ENCODE measurements at regions not wholly inside any gene's neighbourhood (a gene's known extent, or its start where the extent isn't known, plus 50 kb on each side); places are given as distances from the start of the nearest gene placed in this dataset.
"Not testable (repeated sequence)": the region's sequence is repeated elsewhere in the genome, so short reads cannot be mapped to it uniquely, and the experiment has no call there.

GRCh38 chr2:210730672-210731071, 174.3 kb downstream of the CPS1 start:
- Histone ChIP-seq H3K36me3 (no peaks in the 10 kb centered on the region), H3K27ac (no peak overlapping the region), H3K4me3 (no peak overlapping the region), H3K4me1 (peaks cover 7% of the 10 kb centered on the region), H3K9me3 (replicated peaks) (no peaks in the 10 kb centered on the region), H3K27me3 (no peaks in the 10 kb centered on the region)
- no peak for DNase-seq

- H3K9me3 ChIP-seq (replicated peaks); H3K27me3 ChIP-seq; H3K36me3 ChIP-seq; H3K4me3 ChIP-seq: not testable (repeated sequence)
- DNase-seq: peak; percentile 80
- H3K27ac ChIP-seq: peak overlapping the region; percentile 50
- H3K4me1 ChIP-seq: peaks cover 28% of the 10 kb centered on the region
These were observed 190.4 kb downstream of the CPS1 start for GRCh38 chr2:210746826-210747225.

GRCh38 chr2:210752532-210752931, 196.1 kb downstream of the CPS1 start:
- Histone ChIP-seq H3K9me3 (replicated peaks) (no peaks in the 10 kb centered on the region), H3K4me3 (no peak overlapping the region), H3K27me3 (no peaks in the 10 kb centered on the region), H3K4me1 (no peaks in the 10 kb centered on the region; the same call in 1 of the 2 replicates), H3K27ac (no peak overlapping the region), H3K36me3 (no peaks in the 10 kb centered on the region)
- DNase-seq: no peak

- Histone ChIP-seq H3K9me3 (replicated peaks) (no peaks in the 10 kb centered on the region), H3K27ac (no peak overlapping the region), H3K4me1 (no peaks in the 10 kb centered on the region), H3K36me3 (no peaks in the 10 kb centered on the region), H3K4me3 (no peak overlapping the region), H3K27me3 (no peaks in the 10 kb centered on the region)
- no peak for DNase-seq
These were observed 197.0 kb downstream of the CPS1 start for GRCh38 chr2:210753386-210753785.

- H3K27ac ChIP-seq: no peak overlapping the region
- H3K4me1 ChIP-seq: no peaks in the 10 kb centered on the region
- DNase-seq: no peak
- H3K4me3 ChIP-seq: no peak overlapping the region
- no peaks in the 10 kb centered on the region for H3K9me3 ChIP-seq (replicated peaks)
- H3K36me3 ChIP-seq: no peaks in the 10 kb centered on the region
- H3K27me3 ChIP-seq: no peaks in the 10 kb centered on the region
These were observed 200.5 kb downstream of the CPS1 start for GRCh38 chr2:210756855-210757254.

- Histone ChIP-seq H3K4me1 (peaks cover 9% of the 10 kb centered on the region; the same call in 1 of the 2 replicates), H3K27me3 (no peaks in the 10 kb centered on the region), H3K36me3 (no peaks in the 10 kb centered on the region), H3K9me3 (replicated peaks) (0 out of 2 replicates have a peak, but pooled peaks cover 1% of the 10 kb centered on the region), H3K27ac (peak overlapping the region; percentile 17; the same call in 1 of the 2 replicates), H3K4me3 (no peak overlapping the region)
- DNase-seq: peak; percentile 19 to 56
These were observed 206.5 kb downstream of the CPS1 start for GRCh38 chr2:210762604-210763588.

- peak; percentile 8 to 54 for DNase-seq
- H3K4me3 ChIP-seq: no peak overlapping the region
- H3K27me3 ChIP-seq: no peaks in the 10 kb centered on the region
- H3K36me3 ChIP-seq: no peaks in the 10 kb centered on the region
- peaks cover 1% of the 10 kb centered on the region for H3K4me1 ChIP-seq
- 0 out of 2 replicates have a peak, but pooled peaks cover 3% of the 10 kb centered on the region for H3K9me3 ChIP-seq (replicated peaks)
- H3K27ac ChIP-seq: no peak overlapping the region
These were observed 212.0 kb downstream of the CPS1 start for GRCh38 chr2:210768329-210768910.

GRCh38 chr2:210776756-210777155, 220.4 kb downstream of the CPS1 start:
- no peaks in the 10 kb centered on the region for H3K9me3 ChIP-seq (replicated peaks)
- DNase-seq: no peak
- H3K27me3 ChIP-seq: no peaks in the 10 kb centered on the region
- no peak overlapping the region for H3K4me3 ChIP-seq
- H3K27ac ChIP-seq: no peak overlapping the region
- H3K36me3 ChIP-seq: no peaks in the 10 kb centered on the region
- H3K4me1 ChIP-seq: no peaks in the 10 kb centered on the region; the same call in 1 of the 2 replicates

- Histone ChIP-seq H3K4me3 (no peak overlapping the region), H3K36me3 (no peaks in the 10 kb centered on the region), H3K4me1 (no peaks in the 10 kb centered on the region), H3K27me3 (no peaks in the 10 kb centered on the region), H3K27ac (no peak overlapping the region), H3K9me3 (replicated peaks) (no peaks in the 10 kb centered on the region)
- no peak for DNase-seq
These were observed 225.8 kb downstream of the CPS1 start for GRCh38 chr2:210782222-210782621.

GRCh38 chr2:210787831-210788230, 231.4 kb downstream of the CPS1 start:
- not testable (repeated sequence) for H3K27me3 ChIP-seq; H3K4me1 ChIP-seq; H3K27ac ChIP-seq; H3K36me3 ChIP-seq; H3K4me3 ChIP-seq; H3K9me3 ChIP-seq (replicated peaks); DNase-seq

GRCh38 chr2:210792000-210792399, 235.6 kb downstream of the CPS1 start:
- H3K9me3 ChIP-seq (replicated peaks): no peaks in the 10 kb centered on the region
- H3K27me3 ChIP-seq: no peaks in the 10 kb centered on the region
- H3K4me1 ChIP-seq: no peaks in the 10 kb centered on the region
- H3K36me3 ChIP-seq: no peaks in the 10 kb centered on the region
- H3K4me3 ChIP-seq: no peak overlapping the region
- peak in 1 of 2 experiments; percentile 6 for DNase-seq
- no peak overlapping the region for H3K27ac ChIP-seq

- H3K36me3 ChIP-seq: no peaks in the 10 kb centered on the region
- DNase-seq: no peak
- H3K9me3 ChIP-seq (replicated peaks): no peaks in the 10 kb centered on the region
- no peak overlapping the region for H3K4me3 ChIP-seq
- no peaks in the 10 kb centered on the region for H3K27me3 ChIP-seq
- H3K27ac ChIP-seq: no peak overlapping the region
- H3K4me1 ChIP-seq: no peaks in the 10 kb centered on the region
These were observed 239.1 kb downstream of the CPS1 start for GRCh38 chr2:210795506-210795905.

GRCh38 chr2:210798180-210798579, 241.8 kb downstream of the CPS1 start:
- Histone ChIP-seq H3K9me3 (replicated peaks) (no peaks in the 10 kb centered on the region), H3K27me3 (no peaks in the 10 kb centered on the region), H3K4me1 (no peaks in the 10 kb centered on the region), H3K4me3 (no peak overlapping the region), H3K36me3 (no peaks in the 10 kb centered on the region), H3K27ac (no peak overlapping the region)
- no peak for DNase-seq

GRCh38 chr2:210814251-210815025, 258.0 kb downstream of the CPS1 start:
- Histone ChIP-seq H3K4me3 (no peak overlapping the region), H3K4me1 (no peaks in the 10 kb centered on the region), H3K36me3 (no peaks in the 10 kb centered on the region), H3K27ac (no peak overlapping the region), H3K9me3 (replicated peaks) (no peaks in the 10 kb centered on the region; the same call in 1 of the 2 replicates), H3K27me3 (no peaks in the 10 kb centered on the region)
- no peak for DNase-seq

- Histone ChIP-seq H3K9me3 (replicated peaks) (no peaks in the 10 kb centered on the region), H3K4me1 (no peaks in the 10 kb centered on the region), H3K27me3 (no peaks in the 10 kb centered on the region), H3K27ac (no peak overlapping the region), H3K4me3 (no peak overlapping the region), H3K36me3 (no peaks in the 10 kb centered on the region)
- DNase-seq: no peak
These were observed 260.4 kb downstream of the CPS1 start for GRCh38 chr2:210816769-210817168.

Data from SJCRH30 (cell line).